GM18870 (cell line): ENCODE measurements at regions not wholly inside any gene's neighbourhood (a gene's known extent, or its start where the extent isn't known, plus 50 kb on each side); places are given as distances from the start of the nearest gene placed in this dataset.

Experiments
- ATAC-seq: cut with Tn5 transposase; IDR thresholded peaks from one replicate; pipeline ENCODE4 v1.9.1; 2021; ENCODE audit warnings: moderate library complexity; ENCODE audit not compliant: unreplicated experiment

DNA sequence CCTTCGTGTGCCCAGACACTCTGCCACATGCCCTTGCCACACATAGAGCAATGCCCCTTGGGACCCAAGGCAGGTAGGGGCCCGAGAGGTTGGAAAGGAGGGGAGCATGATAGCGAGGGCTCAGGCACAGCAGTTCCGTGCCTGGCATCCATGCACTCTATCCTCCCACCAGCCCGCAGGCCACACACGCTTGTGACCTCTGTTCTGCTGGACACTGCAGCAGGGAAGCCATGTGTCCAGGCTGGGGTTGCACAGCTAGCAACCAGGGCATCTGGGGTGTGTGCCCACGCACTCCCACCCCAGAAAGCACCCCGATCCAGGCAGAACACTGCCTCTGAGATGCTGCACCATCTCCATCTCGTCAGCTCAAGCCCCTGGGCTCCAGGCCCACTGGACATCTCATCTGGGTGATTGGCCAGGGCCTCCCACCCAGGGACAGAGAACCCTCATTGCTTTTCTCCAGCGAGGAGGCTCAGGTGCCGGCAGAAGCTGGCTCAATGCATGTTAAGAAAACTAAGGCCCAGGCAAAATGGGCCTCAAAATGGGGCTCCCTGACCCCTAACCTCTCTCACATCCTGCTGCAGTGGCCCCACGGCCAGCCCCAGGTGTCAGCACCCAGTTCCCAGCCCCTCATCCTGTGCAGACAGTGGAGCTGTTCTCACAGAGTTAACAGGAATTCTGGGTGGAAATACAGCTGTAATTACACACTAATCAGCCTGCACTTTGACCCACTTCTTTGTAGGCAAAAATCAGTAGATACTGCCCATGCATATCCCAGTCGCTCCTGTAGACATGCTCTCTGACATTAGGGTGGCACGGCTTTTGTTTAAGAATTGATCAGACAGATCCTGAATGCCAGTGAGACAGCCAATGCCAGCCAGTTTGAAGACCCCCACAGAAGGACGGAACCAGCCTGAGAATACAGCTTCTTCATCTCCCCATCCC, 173.9 kb upstream of the B3GAT1 start:
- ATAC-seq, result no peak

DNA sequence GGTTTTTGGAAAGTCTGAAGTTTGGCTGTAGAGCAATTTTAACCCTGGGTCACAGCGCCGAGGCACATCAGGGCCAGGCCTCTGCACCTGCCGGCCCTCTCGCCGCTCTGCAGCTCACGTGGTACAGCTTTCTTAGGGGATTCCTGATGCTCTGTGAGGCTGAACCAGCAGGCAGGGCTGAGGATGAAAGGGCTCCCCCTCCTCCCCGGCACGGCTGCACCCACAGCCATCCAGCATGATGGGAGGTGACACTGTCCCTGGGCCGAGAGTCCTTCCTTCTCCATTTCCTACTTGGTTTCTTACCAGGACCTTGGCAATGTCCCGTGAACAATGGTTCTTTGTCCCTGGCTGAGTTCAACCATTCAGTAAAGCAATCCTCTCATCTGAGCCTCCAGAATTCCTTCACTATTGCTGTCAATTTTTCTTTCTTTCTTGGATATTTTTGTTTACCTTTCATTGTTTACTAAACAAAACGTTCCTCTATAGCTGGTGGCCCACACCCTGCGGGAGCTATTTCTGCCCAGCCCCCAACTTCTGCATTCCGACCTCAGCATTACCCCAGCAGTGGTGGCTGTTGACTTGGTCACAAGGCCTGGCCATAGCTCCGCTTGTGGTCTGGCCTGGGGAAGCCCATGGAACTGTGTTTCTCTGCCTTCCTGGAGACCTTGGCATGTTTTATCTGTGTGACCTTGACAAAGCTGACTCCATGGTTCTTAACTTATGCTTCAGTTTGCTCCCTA, 172.8 kb upstream of the B3GAT1 start:
- ATAC-seq, result no peak

DNA sequence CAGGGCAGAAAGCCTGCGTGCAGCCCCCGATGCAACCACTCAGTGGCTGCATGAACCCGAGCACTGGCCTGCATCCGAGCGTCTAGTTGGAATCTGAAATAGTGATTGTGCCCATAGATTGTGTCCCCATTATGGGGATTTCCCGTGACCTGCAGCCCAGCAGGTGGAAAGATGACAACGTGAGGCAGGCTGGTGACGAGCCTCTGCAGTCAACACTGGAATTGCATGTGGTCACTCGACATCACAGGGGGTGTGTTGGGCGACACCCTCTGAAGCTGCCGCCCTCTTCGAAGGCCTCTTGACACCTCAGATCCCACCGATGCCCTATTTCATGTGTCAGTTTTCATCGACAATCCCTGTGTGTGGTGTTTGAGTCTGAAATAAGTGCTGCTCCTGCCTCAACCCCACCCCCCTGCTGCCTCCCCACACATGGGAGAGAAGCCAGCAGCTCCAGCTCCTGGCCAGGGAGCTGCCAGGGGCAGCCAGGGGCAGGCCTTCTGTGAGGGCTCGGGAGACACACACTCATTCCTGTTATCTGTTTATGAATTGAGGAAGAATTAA, 172.0 kb upstream of the B3GAT1 start:
- no peak for ATAC-seq

DNA sequence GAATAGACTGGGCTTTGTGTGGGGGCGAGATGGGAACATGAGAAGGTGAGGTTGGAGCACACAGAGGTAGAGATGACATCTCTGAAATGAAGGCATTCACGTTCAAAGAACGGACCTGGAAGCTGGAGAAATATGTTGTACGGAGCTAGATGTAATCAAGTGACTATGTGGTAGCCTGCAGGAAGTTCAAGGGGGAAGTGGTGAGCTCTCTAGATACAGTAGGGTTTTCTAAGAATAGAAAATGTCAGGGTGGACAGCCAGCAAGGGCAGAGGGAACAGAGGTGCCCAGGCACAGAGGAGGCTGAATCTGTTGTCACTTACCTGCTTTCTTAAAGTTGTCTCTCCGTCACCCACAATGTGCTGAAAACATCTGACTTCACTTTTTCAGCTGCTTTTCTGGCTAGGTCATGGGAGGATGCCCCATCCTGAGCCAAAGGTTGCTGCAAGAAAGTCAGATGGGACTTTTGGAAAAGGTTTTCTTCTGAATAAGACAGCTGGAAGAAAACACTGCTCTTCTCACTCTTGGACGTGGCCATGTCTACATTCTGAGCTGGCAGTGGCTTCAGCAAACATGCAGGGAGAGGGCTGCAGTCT, 171.5 kb upstream of the B3GAT1 start:
- no peak for ATAC-seq

DNA sequence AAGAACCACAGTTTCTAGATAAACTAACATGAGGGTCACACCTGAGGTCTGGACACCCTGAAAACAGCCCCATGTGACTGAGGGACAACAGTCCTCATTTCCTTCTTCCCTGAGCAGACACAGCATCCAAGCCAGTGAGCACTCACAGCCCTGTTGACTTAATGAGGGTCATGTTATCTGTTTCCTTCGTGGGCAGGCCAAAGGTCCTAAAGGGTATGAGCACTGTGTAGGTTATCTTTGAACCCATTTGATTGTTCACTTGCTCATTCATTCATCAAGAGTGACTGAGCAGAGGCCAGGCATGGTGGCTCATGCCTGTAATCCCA, 170.7 kb upstream of the B3GAT1 start:
- no peak for ATAC-seq

DNA sequence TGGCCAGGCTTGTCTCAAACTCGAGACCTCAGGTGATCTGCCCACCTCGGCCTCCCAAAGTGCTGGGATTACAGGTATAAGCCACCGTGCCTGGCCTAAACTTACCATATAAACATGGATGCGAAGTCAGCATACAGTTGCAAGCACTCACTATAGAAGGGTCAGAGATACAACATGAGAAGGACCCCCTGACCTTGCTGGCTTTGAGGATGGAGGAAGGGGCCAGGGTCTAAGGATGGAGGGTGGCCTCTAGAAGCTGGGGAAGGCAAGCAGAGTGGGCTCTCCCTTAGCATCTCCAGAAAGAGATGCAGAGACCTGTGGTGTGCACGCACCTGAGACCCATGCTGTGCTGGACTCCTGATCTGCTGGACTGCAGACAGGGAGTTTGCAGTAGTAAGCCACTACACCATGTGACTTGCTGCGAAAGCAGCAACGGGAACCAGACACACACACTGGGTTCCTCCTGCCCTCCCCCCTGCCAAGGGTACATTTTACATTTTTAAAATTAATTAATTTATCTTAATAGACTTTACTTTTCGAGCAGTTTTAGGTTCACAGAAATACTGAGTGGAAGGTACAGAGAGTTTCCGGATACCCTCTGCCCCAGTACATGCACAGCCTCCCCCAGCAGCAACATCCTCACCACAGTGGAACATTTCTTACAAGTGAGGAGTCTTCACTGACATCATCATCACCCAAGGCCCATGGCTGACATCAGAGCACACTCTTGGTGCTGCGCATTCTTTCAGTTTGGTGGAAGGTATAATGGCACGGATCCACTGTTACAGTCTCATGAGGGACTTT, 170.1 kb upstream of the B3GAT1 start:
- ATAC-seq, result no peak

DNA sequence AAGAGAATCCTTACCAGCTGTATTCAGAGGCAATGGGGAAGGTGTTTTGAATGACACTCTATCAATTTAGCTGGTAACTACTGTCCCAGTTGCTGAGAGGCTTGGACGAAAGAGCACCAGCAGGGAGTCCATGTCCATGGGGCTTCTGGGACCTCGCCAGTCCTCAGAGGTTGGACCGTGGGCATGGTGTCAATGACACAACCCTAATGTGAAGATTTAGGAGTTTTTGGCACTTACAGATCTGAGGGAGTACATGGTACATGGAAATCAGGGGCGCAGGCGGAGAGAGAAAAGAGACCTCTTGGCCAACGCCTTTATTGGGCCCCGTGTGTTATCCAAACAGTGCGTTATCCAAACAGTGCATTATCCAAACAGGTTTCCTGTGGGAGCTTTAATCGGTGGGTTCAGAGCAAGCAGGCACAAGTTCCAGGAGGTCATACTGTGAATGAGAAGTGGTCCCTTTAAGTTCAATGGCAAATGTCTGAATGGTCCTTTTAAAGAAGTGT, 169.1 kb upstream of the B3GAT1 start:
- no peak for ATAC-seq

DNA sequence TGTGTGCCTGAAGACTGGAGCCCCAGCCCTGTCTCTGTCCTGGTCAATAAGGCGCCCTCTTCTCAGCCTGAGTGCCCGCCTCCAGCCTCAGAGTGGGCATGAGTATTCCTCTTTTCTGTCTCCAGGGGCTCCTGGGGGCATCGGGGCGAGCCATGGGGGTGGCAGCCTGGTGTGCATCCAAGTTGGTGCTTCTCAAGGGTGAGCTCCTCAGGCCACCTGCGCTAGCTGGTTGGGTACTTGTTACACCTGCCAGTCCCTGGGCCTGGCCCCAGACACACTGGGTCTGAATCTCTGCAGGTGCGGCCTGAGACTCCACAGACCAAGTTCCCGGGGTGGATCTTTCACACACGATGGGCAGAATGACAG, 168.6 kb upstream of the B3GAT1 start:
- ATAC-seq, result no peak

DNA sequence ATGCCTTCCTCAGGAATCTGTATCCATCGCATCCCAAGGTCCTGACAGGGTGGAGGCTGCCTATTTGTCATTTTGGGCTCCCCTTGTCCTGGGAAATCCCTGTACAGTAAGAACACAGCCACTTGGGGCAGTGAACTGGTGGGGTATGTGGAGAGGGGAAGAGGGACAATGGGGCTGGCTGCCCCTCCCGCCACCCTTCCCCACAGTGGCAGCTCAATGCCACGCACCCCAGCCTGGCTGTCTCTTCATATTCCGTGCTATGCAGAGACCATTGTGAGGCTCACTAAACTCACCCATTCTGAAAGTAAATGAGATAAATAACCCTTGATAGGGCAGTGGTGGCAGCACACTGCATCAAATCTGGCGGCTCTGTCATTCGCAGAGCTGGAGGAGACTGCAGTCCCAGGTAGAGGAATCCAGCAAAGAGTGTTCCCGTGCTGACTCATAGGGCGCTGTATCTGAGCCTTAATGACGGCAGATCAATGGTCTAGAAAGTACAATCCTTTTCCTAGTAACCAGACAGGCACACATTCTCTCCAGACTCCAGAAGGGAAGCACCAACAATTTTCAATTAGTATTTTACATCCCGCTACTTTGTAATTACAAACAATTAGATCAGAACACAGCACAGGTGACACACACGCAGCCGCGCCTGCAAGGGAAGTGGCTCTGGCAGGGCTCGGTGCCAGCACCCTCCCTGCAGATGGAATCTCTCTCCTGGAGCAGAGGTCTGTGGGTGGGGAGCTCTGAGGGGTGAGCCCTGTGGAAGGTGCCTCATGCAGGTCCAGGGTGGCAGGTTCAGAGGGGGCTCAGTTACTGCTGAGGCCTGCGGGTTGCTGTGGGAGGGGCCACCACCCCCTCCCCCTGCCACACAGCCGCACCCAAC, 167.9 kb upstream of the B3GAT1 start:
- ATAC-seq, result no peak

DNA sequence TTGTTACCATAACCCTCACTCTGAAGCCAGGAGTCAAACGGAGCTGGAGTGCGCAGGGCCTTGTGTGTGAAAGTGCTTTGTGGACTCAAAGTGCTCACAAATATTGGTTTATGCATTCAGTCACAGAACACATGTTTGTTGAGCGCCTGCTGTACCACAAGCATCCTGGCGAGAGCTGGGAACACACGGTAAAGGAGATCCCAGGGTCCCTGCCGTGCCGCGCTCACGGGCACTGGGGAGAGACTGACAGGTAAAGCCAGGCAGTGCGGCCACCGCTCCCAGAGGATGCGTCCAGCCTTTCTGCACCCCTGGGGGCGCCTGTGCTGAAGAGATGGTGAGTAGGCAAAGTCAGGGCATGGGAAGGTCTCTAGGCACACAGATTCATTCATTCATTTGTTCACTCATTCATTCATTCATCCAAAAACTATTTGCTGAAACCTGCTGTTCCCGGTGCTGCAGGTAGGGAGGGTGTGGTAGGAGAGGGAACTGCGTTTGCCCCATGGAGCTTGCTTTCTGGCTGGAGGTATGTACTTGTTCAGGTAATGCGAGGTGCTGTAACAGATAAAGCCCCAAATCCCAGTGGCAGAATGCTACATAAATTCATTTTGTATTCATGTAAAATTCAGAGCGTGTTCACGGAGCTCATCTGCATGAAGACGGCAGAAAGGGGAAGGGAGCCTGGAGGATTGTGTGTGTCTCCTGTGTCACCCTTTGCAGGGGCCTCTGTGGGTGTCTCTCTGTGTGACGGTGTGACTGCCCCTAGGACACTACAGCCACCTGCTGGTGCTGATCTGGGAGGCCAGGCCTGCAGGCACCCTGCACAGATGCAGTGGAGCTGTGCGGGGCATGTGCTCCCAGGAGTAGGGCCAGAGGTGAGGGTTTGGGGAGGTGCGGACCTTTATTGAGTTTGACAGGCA, 167.0 kb upstream of the B3GAT1 start:
- no peak for ATAC-seq

DNA sequence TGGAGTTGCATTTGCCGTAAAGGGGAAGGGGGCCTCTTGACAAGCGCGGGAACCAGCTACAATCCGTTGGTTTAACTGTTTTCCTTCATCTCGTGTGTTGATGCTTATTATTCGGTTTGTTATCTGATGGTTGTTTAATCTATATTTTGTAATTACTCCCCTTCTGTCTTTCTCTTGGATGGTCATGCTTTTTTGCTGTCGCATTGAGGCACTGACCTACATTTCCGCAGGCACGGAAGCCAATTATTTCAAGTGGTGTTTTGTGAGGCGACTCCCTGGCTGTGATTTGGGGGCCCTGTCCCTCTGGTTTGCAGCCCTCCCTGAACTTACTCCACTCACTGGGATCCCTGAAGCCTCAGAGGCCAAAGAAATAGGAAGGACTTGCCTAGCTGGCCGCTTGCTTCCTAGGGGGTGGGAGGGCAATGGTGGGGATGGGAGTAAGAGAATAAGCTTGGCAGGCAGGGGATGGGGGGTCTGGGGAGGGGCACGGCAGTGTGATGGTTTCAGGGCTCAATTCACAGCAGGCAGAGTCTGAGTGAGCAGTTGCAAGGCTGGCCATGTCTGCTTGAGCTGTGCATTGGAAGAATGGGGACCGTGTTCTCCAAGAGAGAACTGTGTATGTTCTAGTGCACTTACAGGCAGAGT, 165.8 kb upstream of the B3GAT1 start:
- ATAC-seq, result no peak

DNA sequence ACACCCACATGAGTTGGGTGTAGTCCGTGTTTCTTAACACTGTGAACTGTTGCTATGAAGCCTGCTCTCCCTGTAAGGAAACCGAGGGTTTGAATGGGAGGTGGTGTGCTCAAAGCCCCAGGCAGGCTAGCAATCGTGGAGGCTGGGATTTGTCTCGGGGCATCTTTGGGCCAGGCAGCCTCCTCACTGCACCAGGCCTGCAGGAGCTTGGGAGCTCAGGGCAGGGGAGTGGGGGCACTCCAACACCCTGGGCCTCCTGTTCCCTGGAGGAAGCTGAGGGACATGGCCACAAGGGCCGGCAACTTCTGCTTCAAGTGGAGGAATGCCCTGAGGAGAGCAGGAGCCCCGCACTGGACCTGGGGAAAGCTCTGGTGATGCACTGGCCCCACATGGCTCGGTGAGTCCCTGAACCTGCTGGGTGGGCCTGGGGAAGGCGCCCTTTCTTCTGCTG, 164.7 kb upstream of the B3GAT1 start:
- ATAC-seq, result no peak

DNA sequence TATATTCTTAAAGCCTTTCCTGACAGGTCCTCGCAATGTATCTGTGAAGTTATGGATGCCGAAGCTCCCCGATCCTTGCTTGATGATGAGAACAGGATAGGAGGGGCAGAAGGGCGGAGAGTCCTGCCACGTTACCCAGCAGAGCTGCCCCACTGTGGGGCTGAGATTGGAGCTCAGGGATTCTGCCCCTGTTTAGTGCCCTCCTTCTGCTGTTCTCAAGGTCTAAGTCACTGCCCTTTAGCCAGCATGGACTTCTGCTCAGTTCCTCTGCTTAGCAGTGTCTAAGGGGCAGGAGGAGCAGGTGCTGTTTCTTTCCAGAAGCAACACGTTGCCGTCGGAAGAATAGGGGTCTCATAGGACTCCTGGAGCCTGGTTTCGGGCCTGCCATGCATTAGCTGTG, 164.2 kb upstream of the B3GAT1 start:
- ATAC-seq, result no peak

DNA sequence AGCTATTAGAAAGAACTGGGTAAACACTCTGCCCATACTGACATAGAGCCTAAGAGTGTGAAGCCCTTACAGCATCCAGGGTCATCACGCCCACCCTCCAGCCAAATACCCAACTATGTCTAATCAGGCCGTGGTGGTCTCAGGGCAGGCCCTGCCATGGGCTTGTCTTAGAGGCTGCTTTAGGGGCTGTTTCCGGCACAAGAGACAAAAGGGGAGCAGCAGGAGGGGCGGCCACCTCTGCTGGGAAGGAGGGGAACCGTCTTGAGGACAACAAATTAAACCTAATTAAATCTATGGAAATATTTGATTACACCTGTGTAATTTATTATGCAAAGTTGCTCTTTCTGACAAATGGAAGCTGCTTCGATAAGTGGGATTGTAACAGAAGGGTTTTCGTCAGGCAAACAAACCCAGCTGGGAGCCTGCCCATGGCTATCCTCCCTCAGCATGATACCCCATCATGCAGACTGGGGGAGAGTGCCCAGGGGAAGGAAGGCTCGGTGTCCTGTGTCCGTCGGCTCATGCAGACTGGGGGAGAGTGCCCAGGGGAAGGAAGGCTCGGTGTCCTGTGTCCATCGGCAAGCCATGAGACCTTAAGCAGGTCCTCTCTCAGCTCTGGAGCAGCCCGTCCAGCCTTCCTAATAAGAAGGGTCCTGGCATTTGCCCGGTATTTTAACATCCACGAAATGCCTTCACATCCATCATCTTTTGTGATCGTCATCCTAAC, 163.6 kb upstream of the B3GAT1 start:
- no peak for ATAC-seq

DNA sequence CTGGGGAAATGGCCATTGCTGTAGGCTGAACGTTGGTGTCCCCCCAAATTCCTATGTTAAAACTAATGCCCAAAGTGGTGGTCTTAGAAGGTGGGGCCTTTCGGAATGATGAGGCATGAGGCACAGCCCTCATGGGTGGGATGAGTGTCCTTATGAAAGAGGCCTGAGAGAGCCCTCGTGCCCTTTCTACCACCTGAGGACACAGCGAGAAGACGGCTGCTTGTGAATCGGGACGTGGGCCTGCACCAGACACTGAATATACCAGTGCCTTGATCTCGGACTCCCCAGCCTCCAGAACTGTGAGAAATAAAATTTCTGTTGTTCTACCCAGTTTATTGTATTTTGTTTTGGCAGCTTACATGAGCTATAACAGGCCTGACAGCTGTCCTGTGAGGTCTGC, 162.9 kb upstream of the B3GAT1 start:
- no peak for ATAC-seq

DNA sequence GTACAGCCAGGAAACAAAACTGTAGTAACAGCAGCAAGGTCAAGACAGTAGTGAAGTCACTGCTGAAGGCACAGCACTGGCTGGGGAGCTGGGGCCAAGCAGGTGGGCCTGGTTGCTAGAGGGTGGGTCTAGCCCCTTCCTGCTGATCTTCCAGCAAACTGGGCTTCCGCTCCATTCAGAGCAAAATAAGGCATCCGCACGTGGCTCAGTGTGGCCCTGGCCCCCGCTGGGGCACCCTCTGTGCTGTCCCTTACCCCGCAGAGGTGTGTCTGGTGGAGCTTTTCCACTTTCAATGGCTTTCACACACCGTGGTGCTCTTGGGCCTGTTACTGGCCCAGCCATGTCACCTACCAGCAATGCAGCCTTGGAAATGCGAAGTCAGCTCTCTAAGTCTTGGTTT, 162.4 kb upstream of the B3GAT1 start:
- no peak for ATAC-seq

DNA sequence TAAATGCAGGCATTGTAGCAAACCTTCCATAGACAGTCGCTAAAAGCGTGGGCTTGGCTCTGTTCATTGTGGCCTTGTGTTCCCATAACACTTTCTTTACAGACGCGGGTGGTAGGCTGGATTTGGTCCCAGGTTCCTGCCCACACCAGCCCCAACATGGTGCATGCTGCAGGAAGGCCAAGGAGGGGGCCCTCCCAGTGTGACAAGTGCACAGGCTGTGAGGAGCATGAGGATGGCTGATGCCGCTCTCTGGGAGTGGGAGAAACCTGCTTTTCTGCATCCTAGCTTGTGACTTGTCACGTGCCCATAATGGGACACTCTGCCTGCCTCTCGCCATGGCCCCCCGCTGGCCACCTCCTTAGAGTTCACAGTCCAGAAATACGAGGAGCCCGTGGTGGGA, 161.8 kb upstream of the B3GAT1 start:
- ATAC-seq, result no peak
